CD4-positive, alpha-beta T cell treated with Interleukin-6 for 4 hours (primary cell): ENCODE measurements at regions not wholly inside any gene's neighbourhood (a gene's known extent, or its start where the extent isn't known, plus 50 kb on each side); places are given as distances from the start of the nearest gene placed in this dataset.
"Not testable (repeated sequence)": the region's sequence is repeated elsewhere in the genome, so short reads cannot be mapped to it uniquely, and the experiment has no call there.

Experiments
- DNase-seq: peaks from one replicate; pipeline ENCODE4 v3.0.0-alpha.2; 2020; ENCODE audit warnings: mixed read lengths

GRCh38 chr17:77038884-77039555 lies 101.7 kb upstream of the SEC14L1 start:
- DNase-seq, result no peak

- DNase-seq, result no peak
These were observed 98.1 kb upstream of the SEC14L1 start for GRCh38 chr17:77042476-77043231.

- DNase-seq, result no peak
These were observed 95.2 kb upstream of the SEC14L1 start for GRCh38 chr17:77045441-77046041.

DNA sequence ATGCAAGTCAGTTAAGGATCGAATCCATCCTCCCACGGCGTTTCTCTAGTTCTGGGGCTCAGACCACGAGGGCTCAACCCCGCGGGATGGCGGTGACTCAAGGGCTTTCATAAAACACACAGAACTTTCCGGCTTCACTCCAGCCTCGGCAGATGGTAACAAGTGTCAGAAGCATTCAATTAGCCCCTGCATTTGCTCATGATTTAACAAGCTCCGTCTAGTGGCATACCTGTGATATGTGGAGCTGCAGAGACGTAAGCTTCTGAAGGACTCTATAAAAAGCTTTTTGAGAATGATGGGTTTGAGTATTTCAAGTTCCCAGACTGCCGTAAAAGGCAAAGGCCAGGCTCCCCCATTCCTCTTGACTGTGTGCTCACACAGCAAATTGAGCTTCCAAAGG lies 91.3 kb upstream of the SEC14L1 start:
- DNase-seq, result no peak

GRCh38 chr17:77050901-77051300 lies 89.9 kb upstream of the SEC14L1 start:
- DNase-seq, result not testable (repeated sequence)

DNA sequence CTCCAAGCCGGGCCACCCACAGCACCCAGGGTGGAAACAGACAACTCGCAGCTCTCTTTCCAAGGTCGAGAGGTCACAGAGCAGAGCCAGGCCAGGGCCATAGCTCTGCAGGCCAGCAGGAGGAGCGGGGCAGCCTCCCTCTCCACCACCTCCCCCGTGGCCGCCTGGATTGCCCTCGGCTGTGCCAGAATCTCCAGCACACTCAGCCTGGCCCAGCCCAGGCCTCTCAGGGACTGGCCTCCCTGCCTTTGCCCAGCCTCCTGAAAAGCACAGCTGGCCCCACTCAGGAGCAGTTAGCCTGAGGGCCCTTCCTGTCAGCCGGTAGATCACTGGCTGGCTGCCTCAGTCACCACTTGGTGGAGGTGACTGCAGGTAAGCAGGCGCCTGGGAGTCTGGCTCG lies 85.8 kb upstream of the SEC14L1 start:
- no peak for DNase-seq

DNA sequence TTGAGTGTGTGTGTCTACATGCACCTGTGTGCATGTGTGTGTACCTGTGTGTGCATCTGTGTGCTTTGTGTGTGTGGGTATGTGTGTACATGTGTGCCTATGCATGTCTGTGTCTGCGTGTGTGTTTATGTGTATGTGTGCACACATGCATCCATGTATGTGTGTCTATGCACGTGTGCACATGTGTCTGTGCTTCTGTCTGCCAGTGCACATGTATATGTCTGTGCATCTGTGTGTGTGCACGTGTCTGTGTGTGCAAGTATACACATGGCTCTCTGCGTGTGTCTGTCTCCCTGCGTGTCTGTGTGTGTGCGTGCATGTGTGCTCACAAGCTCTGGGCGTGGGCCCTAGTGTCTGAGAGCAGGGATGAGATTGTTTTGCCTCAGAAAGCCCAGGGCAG lies 85.3 kb upstream of the SEC14L1 start:
- DNase-seq, result no peak

- no peak for DNase-seq
These were observed 82.8 kb upstream of the SEC14L1 start for GRCh38 chr17:77058016-77058415.

GRCh38 chr17:77061669-77062068 lies 79.1 kb upstream of the SEC14L1 start:
- no peak for DNase-seq

DNA sequence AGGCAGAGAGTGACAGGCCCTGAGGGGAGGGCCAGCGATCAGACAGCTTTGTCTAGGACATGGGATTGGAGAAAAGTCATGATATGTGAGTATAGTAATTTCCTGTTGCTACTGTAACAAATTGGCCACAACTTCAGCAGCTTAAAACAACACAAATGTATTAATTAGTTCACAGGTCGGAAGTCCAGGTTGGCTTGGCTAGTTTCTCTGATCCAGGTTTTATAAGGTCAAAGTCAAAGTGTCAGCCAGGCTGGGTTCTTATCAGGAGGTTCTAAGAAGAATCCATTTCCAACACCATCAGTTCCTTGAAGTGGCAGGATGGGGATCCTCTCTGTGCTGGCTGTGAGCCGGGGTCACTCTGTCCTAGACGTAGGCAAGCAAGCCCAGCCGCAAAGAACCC lies 76.2 kb upstream of the SEC14L1 start:
- DNase-seq, result no peak

DNA sequence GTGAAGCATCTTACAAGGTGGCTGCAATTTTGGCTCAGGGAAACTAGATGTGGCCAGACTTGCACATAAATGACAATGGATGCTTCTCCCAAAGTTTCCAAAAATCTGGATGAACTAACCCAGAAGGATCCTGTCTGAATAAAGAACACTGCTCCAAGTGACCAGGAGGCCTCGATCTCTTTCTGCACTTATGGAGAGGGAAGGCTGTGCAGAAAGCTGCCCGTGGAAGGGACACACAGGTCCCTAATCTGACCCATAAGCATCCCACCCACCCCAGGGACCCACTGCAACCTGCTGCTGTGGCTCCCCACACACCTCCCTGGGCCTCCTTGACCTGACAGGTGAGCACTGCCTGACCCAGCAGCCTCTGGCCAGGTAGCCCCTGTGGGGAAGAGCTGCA lies 74.6 kb upstream of the SEC14L1 start:
- DNase-seq, result no peak

DNA sequence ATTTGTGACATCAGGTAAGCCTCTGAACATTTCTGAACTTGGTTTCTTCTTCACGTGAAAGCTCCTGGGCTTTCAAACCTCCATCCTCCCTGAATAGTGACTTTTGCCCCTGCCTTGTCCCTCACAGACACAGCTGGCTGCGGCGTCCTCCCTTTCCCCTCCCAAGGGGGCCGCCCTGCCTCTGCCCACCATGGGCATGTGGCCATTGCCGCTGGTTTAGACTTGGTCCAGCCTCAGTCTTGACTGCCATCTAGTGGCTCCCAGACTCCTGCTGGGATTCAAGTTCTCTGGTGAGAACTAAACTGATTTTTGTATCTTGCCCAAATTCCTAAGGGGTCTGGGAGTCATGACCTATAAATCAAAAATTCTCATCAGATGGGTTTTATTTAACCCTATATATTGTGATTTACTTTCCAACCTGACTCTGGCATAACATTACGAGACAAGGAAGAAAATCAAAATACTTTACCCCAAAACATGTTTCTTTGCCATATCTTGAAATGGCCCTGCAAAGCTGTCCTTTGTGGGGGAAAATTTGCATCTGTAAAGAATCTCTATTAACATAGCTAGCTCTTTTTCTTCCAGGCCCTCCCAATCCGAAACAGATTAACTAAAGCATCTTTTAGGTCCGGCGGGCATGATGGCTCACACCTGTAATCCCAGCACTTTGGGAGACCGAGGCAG lies 73.9 kb upstream of the SEC14L1 start:
- DNase-seq, result peak; percentile 62

DNA sequence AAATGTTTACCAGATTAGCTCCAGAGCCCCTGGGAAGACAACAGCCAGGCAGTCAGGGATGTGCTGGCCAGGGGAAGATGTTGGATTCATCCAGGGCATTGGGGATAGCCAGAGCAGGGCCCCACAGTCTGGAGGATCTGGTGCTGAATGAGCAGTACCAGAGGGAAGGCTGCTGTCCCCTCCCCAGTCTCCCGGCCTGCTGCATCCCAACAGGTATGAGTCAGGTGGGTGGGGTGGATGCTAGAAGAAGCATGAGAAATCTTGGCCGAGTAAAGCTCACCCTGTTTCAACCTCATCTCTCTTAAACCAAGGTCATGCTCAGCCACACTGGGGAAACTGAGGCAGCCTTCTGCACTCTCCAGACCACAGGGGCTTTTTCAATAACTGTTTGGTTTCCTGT lies 71.9 kb upstream of the SEC14L1 start:
- DNase-seq, result no peak

GRCh38 chr17:77070888-77071279 lies 69.9 kb upstream of the SEC14L1 start:
- DNase-seq, result no peak

- no peak for DNase-seq
These were observed 68.8 kb upstream of the SEC14L1 start for GRCh38 chr17:77071925-77072490.

DNA sequence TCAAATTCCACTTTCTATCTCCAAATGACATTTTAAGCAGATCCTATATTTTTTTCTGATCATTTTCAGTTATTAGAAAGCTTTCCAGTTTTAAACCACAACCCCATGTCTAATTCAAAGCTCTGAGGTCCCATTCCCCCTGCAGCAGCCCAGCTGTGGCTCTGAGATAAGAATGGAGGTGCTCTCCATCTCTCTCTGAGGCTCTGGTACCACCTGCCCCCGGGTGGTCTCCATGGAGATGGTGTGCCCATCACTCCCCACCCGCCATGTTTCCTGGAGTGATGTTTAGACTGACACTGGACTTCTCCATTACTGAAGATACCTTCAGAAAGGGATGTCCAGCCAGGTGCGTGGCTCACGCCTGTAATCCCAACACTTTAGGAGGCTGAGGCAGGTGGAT lies 68.1 kb upstream of the SEC14L1 start:
- no peak for DNase-seq

GRCh38 chr17:77074681-77075080 lies 66.1 kb upstream of the SEC14L1 start:
- no peak for DNase-seq

DNA sequence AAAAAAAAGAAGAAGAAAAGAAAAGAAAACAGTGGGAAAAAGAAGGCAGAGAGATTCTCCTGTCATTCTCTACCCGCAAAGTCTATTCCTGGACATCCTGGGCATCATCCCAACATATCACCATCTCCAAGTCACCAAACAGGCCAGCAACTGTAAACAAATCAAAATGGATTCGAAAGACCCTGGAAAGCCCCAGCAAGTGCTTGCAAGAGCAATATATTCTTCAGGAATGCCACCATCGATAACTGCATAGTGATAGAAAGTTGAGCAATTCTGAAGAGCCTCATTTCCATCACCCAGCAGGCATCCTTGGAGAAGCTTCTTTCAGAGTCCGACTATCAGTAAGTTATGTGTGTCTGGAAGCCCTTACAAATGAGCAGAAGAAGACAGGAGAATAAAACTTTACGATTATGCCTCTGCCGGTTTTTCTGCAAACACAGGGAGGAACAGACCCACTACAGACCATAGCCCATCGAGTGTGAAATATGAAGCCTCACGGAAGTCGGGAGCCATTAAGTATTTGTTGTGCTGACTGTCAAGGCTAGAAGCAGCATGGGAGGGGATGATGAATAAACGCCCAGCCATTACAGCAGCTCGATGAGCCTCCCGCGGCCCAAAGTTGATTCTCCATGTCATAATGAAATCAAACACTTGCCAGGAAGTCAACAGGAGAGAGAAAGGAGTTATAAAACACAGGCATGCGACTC lies 64.5 kb upstream of the SEC14L1 start:
- no peak for DNase-seq

DNA sequence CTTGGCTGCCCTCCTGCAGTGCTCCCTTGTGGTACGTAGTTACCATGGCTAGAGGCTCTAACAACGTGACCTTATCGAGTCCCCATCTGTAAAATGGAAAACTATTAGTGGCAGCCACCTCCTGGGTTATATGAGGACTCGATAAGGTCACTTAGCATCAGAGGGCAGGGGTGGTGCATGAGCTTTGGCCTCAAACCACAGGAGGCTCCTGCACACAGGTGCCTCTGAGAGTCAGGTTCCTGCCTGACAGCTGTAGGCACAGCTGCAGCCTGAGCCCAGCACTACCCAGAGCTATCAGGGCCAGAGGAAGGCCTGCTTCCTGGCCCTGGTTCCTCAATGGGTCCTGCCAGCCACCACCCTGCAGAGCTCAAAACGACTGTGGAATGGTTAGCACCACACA lies 57.2 kb upstream of the SEC14L1 start:
- no peak for DNase-seq

GRCh38 chr17:77085926-77086432 lies 54.8 kb upstream of the SEC14L1 start:
- DNase-seq, result no peak

- DNase-seq, result peak; percentile 88
These were observed 54.2 kb upstream of the SEC14L1 start for GRCh38 chr17:77086433-77087010.
